A549 (cell line): ENCODE measurements at regions not wholly inside any gene's neighbourhood (a gene's known extent, or its start where the extent isn't known, plus 50 kb on each side); places are given as distances from the start of the nearest gene placed in this dataset.

ENCODE experiments used
- ATAC-seq, 2 experiments: fragments of 200-7000 bp in 1 of 2; fragments of >200 bp in 1 of 2; cut with Nextera tagmentation in 1 of 2; cut with Tn5 transposase in 1 of 2; 3 replicates each; pipeline versions ENCODE4 v1.8.0 to v1.9.1; 2018 to 2020; ENCODE audit warnings: mild to moderate bottlenecking in 1 of 2, moderate library complexity in 1 of 2
- CTCF ChIA-PET: fragments of 300-600 bp; sonication (Branson Sonifier 250); formaldehyde crosslinking; extraction: SDS; loops from one replicate; lab custom pipeline; 2021; ENCODE audit warnings: antibody characterized with exemption, inconsistent platforms; lab: Yijun Ruan, JAX
- POLR2A ChIA-PET: fragments of 350-600 bp; formaldehyde crosslinking; extraction: SDS; loops from one replicate; lab custom pipeline; 2021; ENCODE audit warnings: antibody characterized with exemption, inconsistent platforms; lab: Yijun Ruan, JAX
- DNase-seq, 2 experiments: peaks; one replicate each; pipeline versions ENCODE4 v3.0.0 to v3.0.0-alpha.2; 2011 to 2016; ENCODE audit warnings: low read depth in 1 of 2, low spot score in 1 of 2
- FAIRE-seq: peaks from 2 replicates; lab custom pipeline; 2011; peaks lifted over from hg19 to GRCh38; lab: Jason Lieb, UNC
- H3K27ac ChIP-seq, 2 experiments: fragments of >200 bp; sonication (Bioruptor Twin); formaldehyde crosslinking; 3 replicates each; pipeline ENCODE4 v1.5.1; 2016 to 2017
- H3K4me1 ChIP-seq: fragments of >200 bp; sonication (Bioruptor Twin); formaldehyde crosslinking; 3 replicates; pipeline ENCODE4 v1.6.1; 2016
- H3K4me2 ChIP-seq: fragments of >200 bp; sonication (Bioruptor Twin); formaldehyde crosslinking; 3 replicates; pipeline ENCODE4 v1.6.1; 2016
- H3K4me3 ChIP-seq: fragments of >200 bp; sonication (Bioruptor Twin); formaldehyde crosslinking; 3 replicates; pipeline ENCODE4 v1.5.1; 2016
- H3K9me3 ChIP-seq: fragments of >200 bp; sonication (Bioruptor Twin); formaldehyde crosslinking; 3 replicates; pipeline ENCODE4 v1.6.1; 2016
- BHLHE40 ChIP-seq: IDR thresholded peaks from 2 replicates; pipeline ENCODE4 v1.6.1; 2012; ENCODE audit warnings: low read depth, low read length, inconsistent platforms
- CBX8 ChIP-seq: fragments of 200-600 bp; sonication (generic); IDR thresholded peaks from 2 replicates; pipeline ENCODE4 v1.6.1; 2016
- CTCF ChIP-seq: fragments of >200 bp; sonication (Bioruptor Twin); formaldehyde crosslinking; IDR thresholded peaks from 3 replicates; pipeline ENCODE4 v1.5.1; 2016
- EP300 ChIP-seq, 2 experiments: fragments of >200 bp; sonication (Bioruptor Twin); formaldehyde crosslinking; IDR thresholded peaks; 2 replicates in 1 of 2; 3 replicates in 1 of 2; pipeline ENCODE4 v1.6.1; 2016 to 2017
- FOSL2 ChIP-seq, 2 experiments: fragments of 450-650 bp in 1 of 2; fragments of >200 bp in 1 of 2; sonication (Bioruptor Twin) in 1 of 2; formaldehyde crosslinking; IDR thresholded peaks; 2 replicates each; pipeline versions ENCODE4 v1.5.0 to v1.6.1; 2016 to 2020; ENCODE audit warnings: mild to moderate bottlenecking in 1 of 2, moderate library complexity in 1 of 2
- HDAC2 ChIP-seq: fragments of 200-600 bp; sonication (generic); IDR thresholded peaks from 2 replicates; pipeline ENCODE4 v1.6.1; 2016
- HOXB13 ChIP-seq: fragments of 250-450 bp; sonication (Bioruptor Pico); IDR thresholded peaks from 2 replicates; pipeline ENCODE4 v1.5.0; 2020; ENCODE audit warnings: low read depth, mild to moderate bottlenecking, moderate library complexity
- JUN ChIP-seq, 2 experiments: fragments of >200 bp; sonication (Bioruptor Twin); formaldehyde crosslinking; IDR thresholded peaks; 2 replicates in 1 of 2; 3 replicates in 1 of 2; pipeline ENCODE4 v1.6.1; 2016 to 2017
- JUNB ChIP-seq: fragments of >200 bp; sonication (Bioruptor Twin); formaldehyde crosslinking; IDR thresholded peaks from 2 replicates; pipeline ENCODE4 v1.6.1; 2016
- KDM5A ChIP-seq: fragments of 200-600 bp; sonication (generic); IDR thresholded peaks from 2 replicates; pipeline ENCODE4 v1.6.1; 2016; ENCODE audit warnings: antibody characterized with exemption, mild to moderate bottlenecking
- NFE2L2 ChIP-seq: fragments of 150-350 bp; conservative IDR thresholded peaks from 2 replicates; pipeline ENCODE4 v1.6.1; 2014; ENCODE audit warnings: low read length
- NPAS2 ChIP-seq: fragments of 250-450 bp; sonication (Bioruptor Pico); IDR thresholded peaks from 2 replicates; pipeline ENCODE4 v1.8.0; 2022; ENCODE audit warnings: mild to moderate bottlenecking, moderate library complexity, borderline replicate concordance
- PHF8 ChIP-seq: fragments of 200-600 bp; sonication (generic); IDR thresholded peaks from 2 replicates; pipeline ENCODE4 v1.6.1; 2016; ENCODE audit warnings: low read depth, mild to moderate bottlenecking, antibody characterized with exemption, moderate library complexity, borderline replicate concordance
- POLR2AphosphoS2 ChIP-seq: conservative IDR thresholded peaks from 2 replicates; pipeline ENCODE4 v1.6.1; 2012; ENCODE audit warnings: low read length, improper control_type of control experiment, inconsistent platforms
- RAD21 ChIP-seq, 2 experiments: fragments of >200 bp in 1 of 2; sonication (Bioruptor Twin) in 1 of 2; formaldehyde crosslinking in 1 of 2; IDR thresholded peaks in 1 of 2; conservative IDR thresholded peaks in 1 of 2; 2 replicates in 1 of 2; 3 replicates in 1 of 2; pipeline ENCODE4 v1.6.1; 2012 to 2018; ENCODE audit warnings: inconsistent platforms in 1 of 2
- RCOR1 ChIP-seq: fragments of 150-350 bp; IDR thresholded peaks from 2 replicates; pipeline ENCODE4 v1.6.1; 2014; ENCODE audit warnings: antibody characterized with exemption, low read length, low read depth
- SREBF2 ChIP-seq: fragments of 450-650 bp; IDR thresholded peaks from 2 replicates; pipeline ENCODE4 v1.6.1; 2014; ENCODE audit warnings: mild to moderate bottlenecking, moderate library complexity
- TFCP2L1 ChIP-seq: fragments of 250-450 bp; sonication (Bioruptor Pico); IDR thresholded peaks from 2 replicates; pipeline ENCODE4 v1.5.0; 2021; ENCODE audit warnings: mild to moderate bottlenecking
- ZFP36 ChIP-seq: fragments of 450-650 bp; IDR thresholded peaks from 2 replicates; pipeline ENCODE4 v1.6.1; 2014; ENCODE audit warnings: borderline replicate concordance; ENCODE audit not compliant: partially characterized antibody
- ZSCAN20 ChIP-seq: fragments of 250-450 bp; sonication (Bioruptor Pico); IDR thresholded peaks from 2 replicates; pipeline ENCODE4 v1.8.0; 2022; ENCODE audit warnings: mild to moderate bottlenecking, moderate library complexity
- whole genome bisulfite sequencing: methylation state at CpG from one replicate; pipeline ENCODE4 v1.1.6; 2017; ENCODE audit errors: missing lambda C conversion rate; 5-methylcytosine and 5-hydroxymethylcytosine counted together

GRCh38 chr2:196253116-196253480 is 81.7 kb upstream of the STK17B start:
- Histone ChIP-seq H3K4me1 (peaks cover 3% of the 10 kb centered on the region; the same call in 1 of the 3 replicates), H3K4me2 (no peak overlapping the region), H3K4me3 (no peak overlapping the region), H3K27ac (no peak overlapping the region), H3K9me3 (no peaks in the 10 kb centered on the region)
- no peak for ATAC-seq
- no peak for DNase-seq
- no peak for FAIRE-seq
- POLR2A ChIA-PET = no interaction called here
- no peak for TF ChIP-seq FOSL2 (IDR thresholded peaks at IDR 0.05)
- TF ChIP-seq FOSL2 (CRISPR knock-in tag; IDR thresholded peaks at IDR 0.05) = no peak
- no peak for TF ChIP-seq TFCP2L1 (CRISPR knock-in tag)
- no peak for TF ChIP-seq CBX8
- TF ChIP-seq NPAS2 (CRISPR knock-in tag) = no peak
- no peak for TF ChIP-seq ZFP36
- no peak for TF ChIP-seq ZSCAN20
- TF ChIP-seq SREBF2 = no peak
- no peak for TF ChIP-seq POLR2AphosphoS2
- no peak for TF ChIP-seq NFE2L2
- TF ChIP-seq PHF8 = no peak
- TF ChIP-seq JUN (IDR thresholded peaks at IDR 0.05) = no peak
- TF ChIP-seq JUNB = no peak
- no peak for TF ChIP-seq CTCF
- no peak for TF ChIP-seq KDM5A
- no peak for TF ChIP-seq EP300 (IDR thresholded peaks at IDR 0.05)
- CTCF ChIA-PET = interaction anchor here (1.9 kb wide), 1 partner anchor 175 kb away, joined by 6 read pairs; no protein-coding TSS in a partner anchor

GRCh38 chr2:196256585-196256984 is 85.2 kb upstream of the STK17B start:
- H3K4me1 ChIP-seq = peaks cover 28% of the 10 kb centered on the region
- H3K9me3 ChIP-seq = no peaks in the 10 kb centered on the region
- ATAC-seq = no peak
- ChIA-PET CTCF (interaction anchor here (0.7 to 1.1 kb wide), 2 partner anchors 21 to 197 kb away, joined by 3 read pairs; no protein-coding TSS in a partner anchor), POLR2A (no interaction called here)
- no peak overlapping the region for H3K4me2 ChIP-seq
- no peak for DNase-seq
- H3K4me3 ChIP-seq = no peak overlapping the region
- no peak overlapping the region; a peak in 1 of 6 replicates for H3K27ac ChIP-seq
- no peak for TF ChIP-seq SREBF2
- no peak for TF ChIP-seq TFCP2L1 (CRISPR knock-in tag)
- TF ChIP-seq BHLHE40 = no peak
- TF ChIP-seq NPAS2 (CRISPR knock-in tag) = no peak
- FAIRE-seq = no peak
- WGBS = 46% methylated on average over 1 of the region's 1 CpG

- POLR2A ChIA-PET = no interaction called here
- CTCF ChIA-PET = no interaction called here
- peaks cover 28% of the 10 kb centered on the region for H3K4me1 ChIP-seq
- H3K9me3 ChIP-seq = no peaks in the 10 kb centered on the region
- 71% methylated on average over 3 of the region's 3 CpGs for WGBS
- H3K27ac ChIP-seq = no peak overlapping the region; a peak in 1 of 6 replicates
- no peak overlapping the region for H3K4me2 ChIP-seq
- ATAC-seq (no peak), DNase-seq (no peak), FAIRE-seq (no peak)
- H3K4me3 ChIP-seq = no peak overlapping the region
- TF ChIP-seq HOXB13 (CRISPR knock-in tag) (no peak), RAD21 (conservative IDR thresholded peaks at IDR 0.05 in 1 of 2, IDR thresholded peaks at IDR 0.05 in 1 of 2) (no peak), SREBF2 (no peak), POLR2AphosphoS2 (no peak), NPAS2 (CRISPR knock-in tag) (no peak), HDAC2 (no peak)
Measured at GRCh38 chr2:196257086-196257485, 85.7 kb upstream of the STK17B start.

- no peak for TF ChIP-seq RCOR1
- no peak for TF ChIP-seq FOSL2 (IDR thresholded peaks at IDR 0.05)
- TF ChIP-seq FOSL2 (CRISPR knock-in tag; IDR thresholded peaks at IDR 0.05) = peak; percentile 74
- ChIA-PET CTCF (interaction anchor here (1.3 to 2.0 kb wide), 2 partner anchors 12 to 18 kb away, joined by 4 to 5 read pairs; no protein-coding TSS in a partner anchor), POLR2A (no interaction called here)
- no peak for FAIRE-seq
- no peak for DNase-seq
- peak overlapping the region in 1 of 2 experiments; percentile 78; a peak in 2 of 6 replicates for H3K27ac ChIP-seq
- H3K4me2 ChIP-seq = no peak overlapping the region
- no peak overlapping the region for H3K4me3 ChIP-seq
- H3K9me3 ChIP-seq = no peaks in the 10 kb centered on the region
- no peak for ATAC-seq
- H3K4me1 ChIP-seq = peaks cover 28% of the 10 kb centered on the region
Measured at GRCh38 chr2:196258407-196258806, 87.0 kb upstream of the STK17B start.
